IMR-90 (cell line): ENCODE measurements at regions not wholly inside any gene's neighbourhood (a gene's known extent, or its start where the extent isn't known, plus 50 kb on each side); places are given as distances from the start of the nearest gene placed in this dataset.

ENCODE experiments used
- ATAC-seq: fragments of 200-7000 bp; cut with Tn5 transposase; 2 replicates; pipeline ENCODE4 v1.9.1; 2020; ENCODE audit warnings: low read depth, mild to moderate bottlenecking, moderate library complexity
- BruUV-seq: library from RNA; stranded (reverse); fragments of 400-500 nt; replicated peaks from 2 replicates; lab custom pipeline; 2021; lab: Mats Ljungman, UMichigan
- CTCF ChIA-PET: fragments of 300-600 bp; formaldehyde crosslinking; extraction: SDS; loops from one replicate; lab custom pipeline; 2021; ENCODE audit warnings: antibody characterized with exemption; lab: Yijun Ruan, JAX
- POLR2A ChIA-PET: fragments of 300-600 bp; sonication (Branson Sonifier 250); formaldehyde crosslinking; loops from one replicate; lab custom pipeline; 2022; ENCODE audit warnings: antibody characterized with exemption; ENCODE audit not compliant: unreplicated experiment; lab: Charles Lee
- DNase-seq: peaks from one replicate; pipeline ENCODE4 v3.0.0; 2013
- H2AFZ ChIP-seq: replicated peaks from 2 replicates; pipeline ENCODE3; 2013; ENCODE audit warnings: low read length, mild to moderate bottlenecking; ENCODE audit not compliant: poor library complexity
- H2AK5ac ChIP-seq: 2 replicates; pipeline ENCODE4 v1.6.1; 2013; ENCODE audit warnings: low read depth, low read length, inconsistent platforms
- H2AK9ac ChIP-seq: replicated peaks from 2 replicates; pipeline ENCODE3; 2013; ENCODE audit warnings: mild to moderate bottlenecking, low read depth, low read length, moderate library complexity; ENCODE audit not compliant: poor library complexity
- H2BK120ac ChIP-seq: 2 replicates; pipeline ENCODE4 v1.6.1; 2013; ENCODE audit warnings: low read depth, low read length, inconsistent platforms
- H2BK15ac ChIP-seq: 3 replicates; pipeline ENCODE4 v1.6.1; 2013; ENCODE audit warnings: low read depth, low read length, inconsistent platforms
- H2BK20ac ChIP-seq: 2 replicates; pipeline ENCODE4 v1.6.1; 2013; ENCODE audit warnings: low read depth, mild to moderate bottlenecking, inconsistent platforms, low read length, moderate library complexity
- H2BK5ac ChIP-seq: 2 replicates; pipeline ENCODE4 v1.6.1; 2013; ENCODE audit warnings: mild to moderate bottlenecking, low read depth, low read length, inconsistent platforms; ENCODE audit not compliant: poor library complexity, severe bottlenecking
- H3K14ac ChIP-seq: replicated peaks from 2 replicates; pipeline ENCODE4 v1.6.1; 2013; ENCODE audit warnings: low read depth, low read length, inconsistent platforms
- H3K18ac ChIP-seq: 2 replicates; pipeline ENCODE4 v1.6.1; 2013; ENCODE audit warnings: low read depth, low read length, control low read depth
- H3K23ac ChIP-seq: 2 replicates; pipeline ENCODE4 v1.6.1; 2013; ENCODE audit warnings: low read depth, low read length, inconsistent platforms
- H3K27ac ChIP-seq: 2 replicates; pipeline ENCODE4 v1.5.1; 2013; ENCODE audit warnings: mild to moderate bottlenecking, control low read depth, low read length; ENCODE audit not compliant: insufficient read depth
- H3K27me3 ChIP-seq: 2 replicates; pipeline ENCODE4 v1.6.1; 2013; ENCODE audit warnings: low read length; ENCODE audit not compliant: control insufficient read depth, insufficient read depth
- H3K36me3 ChIP-seq: 2 replicates; pipeline ENCODE4 v1.6.1; 2013; ENCODE audit warnings: low read length, mixed read lengths; ENCODE audit not compliant: control insufficient read depth, insufficient read depth
- H3K4ac ChIP-seq: 2 replicates; pipeline ENCODE4 v1.6.1; 2013; ENCODE audit warnings: low read depth, low read length, inconsistent platforms
- H3K4me1 ChIP-seq: 2 replicates; pipeline ENCODE4 v1.6.1; 2013; ENCODE audit warnings: low read length, mixed read lengths; ENCODE audit not compliant: control insufficient read depth, insufficient read depth
- H3K4me2 ChIP-seq: 2 replicates; pipeline ENCODE4 v1.6.1; 2013; ENCODE audit warnings: low read depth, mild to moderate bottlenecking, control low read depth, low read length, moderate library complexity
- H3K4me3 ChIP-seq: 2 replicates; pipeline ENCODE4 v1.5.1; 2013; ENCODE audit warnings: low read depth, mild to moderate bottlenecking, control low read depth, low read length, moderate library complexity; ENCODE audit not compliant: insufficient read depth
- H3K56ac ChIP-seq: 2 replicates; pipeline ENCODE4 v1.6.1; 2013; ENCODE audit warnings: low read length, inconsistent platforms; ENCODE audit not compliant: insufficient read depth; ENCODE audit errors: extremely low read depth
- H3K79me1 ChIP-seq, 2 experiments: 2 replicates each; pipeline ENCODE4 v1.6.1; 2013; ENCODE audit warnings: low read length in 2 of 2, inconsistent platforms in 1 of 2, low read depth in 1 of 2
- H3K9ac ChIP-seq: 2 replicates; pipeline ENCODE4 v1.6.1; 2013; ENCODE audit warnings: low read depth, low read length, control low read depth
- H3K9me1 ChIP-seq: 2 replicates; pipeline ENCODE4 v1.6.1; 2013; ENCODE audit warnings: low read length, inconsistent platforms; ENCODE audit not compliant: insufficient read depth
- H3K9me3 ChIP-seq: 2 replicates; pipeline ENCODE4 v1.6.1; 2013; ENCODE audit warnings: low read length; ENCODE audit not compliant: control insufficient read depth, insufficient read depth
- H4K20me1 ChIP-seq: 2 replicates; pipeline ENCODE4 v1.6.1; 2013; ENCODE audit warnings: low read length, inconsistent platforms; ENCODE audit not compliant: insufficient read depth
- H4K5ac ChIP-seq: 2 replicates; pipeline ENCODE4 v1.6.1; 2013; ENCODE audit warnings: mild to moderate bottlenecking, low read depth, low read length, control low read depth
- H4K8ac ChIP-seq, 2 experiments: 2 replicates each; pipeline ENCODE4 v1.6.1; 2013; ENCODE audit warnings: low read depth in 2 of 2, low read length in 2 of 2, control low read depth in 1 of 2, inconsistent platforms in 1 of 2
- H4K91ac ChIP-seq: 2 replicates; pipeline ENCODE4 v1.6.1; 2013; ENCODE audit warnings: low read depth, low read length, inconsistent platforms; ENCODE audit not compliant: insufficient read depth
- CEBPB ChIP-seq: IDR thresholded peaks from 2 replicates; pipeline ENCODE4 v1.6.1; 2012; ENCODE audit warnings: low read depth, low read length, improper control_type of control experiment
- MXI1 ChIP-seq: IDR thresholded peaks from 2 replicates; pipeline ENCODE4 v1.6.1; 2012; ENCODE audit warnings: low read depth, mild to moderate bottlenecking, low read length, moderate library complexity, borderline replicate concordance
- WGBS, 2 experiments: methylation state at CpG; one replicate each; pipeline versions ENCODE4 v1.1.5 to v1.1.7; 2013; ENCODE audit warnings: missing lambda C conversion rate in 2 of 2; ENCODE audit not compliant: insufficient read length in 1 of 2; ENCODE audit errors: extremely low coverage in 2 of 2; 5-methylcytosine and 5-hydroxymethylcytosine counted together
- dilution Hi-C: fragments of 300-500 bp; cut with HindIII; formaldehyde crosslinking; loops from one replicate; pipeline ENCODE4 v1.14.3; 2018; ENCODE audit warnings: low sequenced_read_pairs; ENCODE audit not compliant: unreplicated experiment
- in situ Hi-C: fragments of 300-500 bp; cut with MboI; formaldehyde crosslinking; loops from 3 replicates; pipeline ENCODE4 v1.14.3; 2019; ENCODE audit warnings: low sequenced_read_pairs, inconsistent platforms, mixed read lengths
- intact Hi-C: fragments of 100-400 bp; cut with micrococcal nuclease; formaldehyde crosslinking; loops from 2 replicates; pipeline ENCODE4 v1.10.0; 2022

DNA sequence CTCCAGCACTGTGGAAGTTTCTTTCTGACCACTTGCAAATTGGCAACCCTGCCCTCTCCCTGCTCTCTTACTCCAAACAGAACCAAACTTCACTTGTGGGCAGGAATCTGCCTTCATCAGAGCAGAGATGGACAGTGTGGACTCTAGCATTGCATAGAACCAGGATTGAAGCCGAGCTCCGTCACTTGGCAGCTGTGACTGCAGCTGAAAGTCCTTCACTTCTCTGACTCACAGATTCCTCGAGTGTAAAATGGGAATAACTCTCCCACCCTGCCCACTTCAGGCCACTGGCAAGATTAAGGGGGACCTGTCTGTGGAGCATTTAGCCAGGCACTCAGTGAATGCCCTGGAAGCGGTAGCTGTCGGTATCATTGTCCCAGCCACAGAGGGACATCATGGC, 75.7 kb upstream of the ZBTB40 start:
- Histone ChIP-seq H3K9me1 (no peaks in the 10 kb centered on the region), H2BK120ac (no peak overlapping the region), H2AK9ac (no peak overlapping the region), H4K91ac (no peak overlapping the region), H3K4me2 (no peak overlapping the region), H3K9me3 (peaks cover 3% of the 10 kb centered on the region), H3K27ac (no peak overlapping the region), H4K20me1 (no peaks in the 10 kb centered on the region), H2BK15ac (no peak overlapping the region), H2BK20ac (no peak overlapping the region), H2AFZ (no peak overlapping the region), H3K36me3 (no peaks in the 10 kb centered on the region), H4K8ac (no peak overlapping the region), H2AK5ac (no peak overlapping the region), H3K27me3 (peaks cover 52% of the 10 kb centered on the region), H2BK5ac (no peak overlapping the region), H3K23ac (no peak overlapping the region), H3K4ac (no peak overlapping the region), H3K56ac (no peak overlapping the region), H3K9ac (no peak overlapping the region), H3K18ac (no peak overlapping the region), H3K79me1 (no peaks in the 10 kb centered on the region), H3K14ac (no peak overlapping the region), H3K4me1 (no peaks in the 10 kb centered on the region), H4K5ac (no peak overlapping the region), H3K4me3 (no peak overlapping the region)
- dilution Hi-C loops (no loop called here), in situ Hi-C loops (no loop called here), intact Hi-C loops (no loop called here)
- TF ChIP-seq CEBPB, result no peak
- no peak for TF ChIP-seq MXI1
- 57% methylated on average over 3 of the region's 5 CpGs; no CpG with 5 or more reads in 1 of the 2 experiments for WGBS, 2 experiments
- ATAC-seq (no peak), DNase-seq (no peak)
- BruUV-seq, result no TSS peak
- ChIA-PET POLR2A (no interaction called here), CTCF (no interaction called here)
